ENCODE measurements at regions not wholly inside any gene's neighbourhood (a gene's known extent, or its start where the extent isn't known, plus 50 kb on each side); places are given as distances from the start of the nearest gene placed in this dataset.

GRCh38 chr6:164013480-164014208 is 599.1 kb downstream of the QKI start:
- no peak overlapping the region for H2BK12ac ChIP-seq (ENCODE audit: low read length in 2 of 2)
- no peak overlapping the region for H2AK5ac ChIP-seq (ENCODE audit: low read length, severe bottlenecking)
- H3K36me3 ChIP-seq (ENCODE audit: control insufficient read depth in 1 of 2, insufficient read depth in 2 of 2, low read depth in 1 of 2, low read length in 2 of 2) = no peaks in the 10 kb centered on the region
- no peak overlapping the region for H4K8ac ChIP-seq (ENCODE audit: low read length)
- H3K4me1 ChIP-seq (ENCODE audit: control insufficient read depth, insufficient read depth, low read depth, low read length) = no peaks in the 10 kb centered on the region
- H3K27ac ChIP-seq (ENCODE audit: low read length, poor library complexity, severe bottlenecking) = no peak overlapping the region
- no peak overlapping the region for H2BK5ac ChIP-seq (ENCODE audit: low read depth, low read length, poor library complexity, severe bottlenecking)
- H3K9me3 ChIP-seq (ENCODE audit: control insufficient read depth, low read length) = no peaks in the 10 kb centered on the region
- no peak overlapping the region for H2AFZ ChIP-seq (ENCODE audit: low read depth, low read length)
- no peak overlapping the region for H2BK15ac ChIP-seq (ENCODE audit: low read depth, poor library complexity, severe bottlenecking)
- no peak overlapping the region for H3K18ac ChIP-seq (ENCODE audit: low read depth in 1 of 2, low read length in 2 of 2)
- WGBS = 86% methylated on average over 5 of the region's 5 CpGs
- no peak for DNase-seq
- no peak overlapping the region for H3K14ac ChIP-seq (ENCODE audit: low read length in 2 of 2)
- H3K27me3 ChIP-seq (ENCODE audit: control insufficient read depth in 1 of 2, insufficient read depth in 1 of 2, low read length in 2 of 2) = no peaks in the 10 kb centered on the region
- H3K23ac ChIP-seq (ENCODE audit: low read length in 2 of 2) = no peak overlapping the region
- H4K91ac ChIP-seq (ENCODE audit: low read length) = no peak overlapping the region
- no peak overlapping the region for H3K4me2 ChIP-seq (ENCODE audit: low read length, poor library complexity, severe bottlenecking)
- H3K79me1 ChIP-seq (replicated peaks; ENCODE audit: low read length, poor library complexity, severe bottlenecking) = no peaks in the 10 kb centered on the region
- H3K4ac ChIP-seq (ENCODE audit: low read depth in 1 of 2, low read length in 2 of 2) = no peak overlapping the region
- no peak overlapping the region for H3K4me3 ChIP-seq (ENCODE audit: insufficient read depth in 1 of 2, low read depth in 1 of 2, low read length in 2 of 2)
- H2BK120ac ChIP-seq (ENCODE audit: low read depth, low read length) = no peak overlapping the region
- H3K9ac ChIP-seq (ENCODE audit: low read length) = no peak overlapping the region

DNA sequence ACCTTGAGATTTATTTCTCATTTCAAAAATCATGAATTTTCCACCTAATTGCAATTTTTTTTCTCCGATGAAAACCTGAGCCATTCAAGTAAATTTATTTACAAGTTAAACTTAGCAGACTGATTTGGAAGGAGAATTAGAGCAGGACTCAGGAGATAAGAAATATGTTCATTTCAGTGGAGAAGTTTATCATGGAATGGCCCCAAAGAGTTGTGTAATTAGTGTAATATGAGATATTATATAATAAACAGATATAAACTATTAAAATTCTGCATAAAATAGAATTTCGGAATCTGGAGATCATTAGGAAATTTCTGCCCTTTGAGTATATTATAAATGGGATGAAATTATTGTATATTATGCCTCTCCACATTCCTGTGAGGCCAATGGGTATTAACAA is 596.8 kb downstream of the QKI start:
- H2BK120ac ChIP-seq (ENCODE audit: low read depth, low read length) = no peak overlapping the region
- no peak overlapping the region for H3K4me2 ChIP-seq (ENCODE audit: low read length, poor library complexity, severe bottlenecking)
- H2AFZ ChIP-seq (ENCODE audit: low read depth, low read length) = no peak overlapping the region
- H3K14ac ChIP-seq (ENCODE audit: low read length in 2 of 2) = no peak overlapping the region
- H3K27me3 ChIP-seq (ENCODE audit: control insufficient read depth in 1 of 2, insufficient read depth in 1 of 2, low read length in 2 of 2) = peaks cover 0 to 6% of the 10 kb centered on the region in 2 experiments
- H4K91ac ChIP-seq (ENCODE audit: low read length) = no peak overlapping the region
- WGBS = no CpG with 5 or more reads among the region's 2 CpGs
- no peak overlapping the region for H2BK5ac ChIP-seq (ENCODE audit: low read depth, low read length, poor library complexity, severe bottlenecking)
- H2BK12ac ChIP-seq (ENCODE audit: low read length in 2 of 2) = no peak overlapping the region
- H3K18ac ChIP-seq (ENCODE audit: low read depth in 1 of 2, low read length in 2 of 2) = no peak overlapping the region
- H3K4me3 ChIP-seq (ENCODE audit: insufficient read depth in 1 of 2, low read depth in 1 of 2, low read length in 2 of 2) = no peak overlapping the region
- no peak for DNase-seq
- no peak overlapping the region for H4K8ac ChIP-seq (ENCODE audit: low read length)
- H3K36me3 ChIP-seq (ENCODE audit: control insufficient read depth in 1 of 2, insufficient read depth in 2 of 2, low read depth in 1 of 2, low read length in 2 of 2) = no peaks in the 10 kb centered on the region
- H3K9ac ChIP-seq (ENCODE audit: low read length) = no peak overlapping the region
- H3K79me1 ChIP-seq (replicated peaks; ENCODE audit: low read length, poor library complexity, severe bottlenecking) = no peaks in the 10 kb centered on the region
- H3K23ac ChIP-seq (ENCODE audit: low read length in 2 of 2) = no peak overlapping the region
- H2AK5ac ChIP-seq (ENCODE audit: low read length, severe bottlenecking) = no peak overlapping the region
- no peak overlapping the region for H3K27ac ChIP-seq (ENCODE audit: low read length, poor library complexity, severe bottlenecking)
- H3K4me1 ChIP-seq (ENCODE audit: control insufficient read depth, insufficient read depth, low read depth, low read length) = peaks cover 2% of the 10 kb centered on the region
- H3K4ac ChIP-seq (ENCODE audit: low read depth in 1 of 2, low read length in 2 of 2) = no peak overlapping the region
- no peaks in the 10 kb centered on the region for H3K9me3 ChIP-seq (ENCODE audit: control insufficient read depth, low read length)
- H2BK15ac ChIP-seq (ENCODE audit: low read depth, poor library complexity, severe bottlenecking) = no peak overlapping the region

GRCh38 chr6:164010441-164011103 is 596.1 kb downstream of the QKI start:
- Histone ChIP-seq H2BK5ac (ENCODE audit: low read depth, low read length, poor library complexity, severe bottlenecking) (no peak overlapping the region), H3K23ac (ENCODE audit: low read length in 2 of 2) (no peak overlapping the region), H2BK120ac (ENCODE audit: low read depth, low read length) (no peak overlapping the region), H3K9me3 (ENCODE audit: control insufficient read depth, low read length) (no peaks in the 10 kb centered on the region), H3K27me3 (ENCODE audit: control insufficient read depth in 1 of 2, insufficient read depth in 1 of 2, low read length in 2 of 2) (peaks cover 0 to 6% of the 10 kb centered on the region in 2 experiments), H2BK15ac (ENCODE audit: low read depth, poor library complexity, severe bottlenecking) (no peak overlapping the region), H2AFZ (ENCODE audit: low read depth, low read length) (no peak overlapping the region), H2BK12ac (ENCODE audit: low read length in 2 of 2) (no peak overlapping the region), H3K4ac (ENCODE audit: low read depth in 1 of 2, low read length in 2 of 2) (no peak overlapping the region), H3K4me3 (ENCODE audit: insufficient read depth in 1 of 2, low read depth in 1 of 2, low read length in 2 of 2) (no peak overlapping the region), H3K79me1 (replicated peaks; ENCODE audit: low read length, poor library complexity, severe bottlenecking) (no peaks in the 10 kb centered on the region), H4K8ac (ENCODE audit: low read length) (no peak overlapping the region), H2AK5ac (ENCODE audit: low read length, severe bottlenecking) (no peak overlapping the region), H3K9ac (ENCODE audit: low read length) (no peak overlapping the region), H4K91ac (ENCODE audit: low read length) (no peak overlapping the region), H3K27ac (ENCODE audit: low read length, poor library complexity, severe bottlenecking) (no peak overlapping the region), H3K4me1 (ENCODE audit: control insufficient read depth, insufficient read depth, low read depth, low read length) (peaks cover 2% of the 10 kb centered on the region), H3K36me3 (ENCODE audit: control insufficient read depth in 1 of 2, insufficient read depth in 2 of 2, low read depth in 1 of 2, low read length in 2 of 2) (no peaks in the 10 kb centered on the region), H3K4me2 (ENCODE audit: low read length, poor library complexity, severe bottlenecking) (no peak overlapping the region), H3K14ac (ENCODE audit: low read length in 2 of 2) (no peak overlapping the region), H3K18ac (ENCODE audit: low read depth in 1 of 2, low read length in 2 of 2) (no peak overlapping the region)
- WGBS = 83% methylated on average over 5 of the region's 6 CpGs
- no peak for DNase-seq

- Histone ChIP-seq H2BK15ac (ENCODE audit: low read depth, poor library complexity, severe bottlenecking) (no peak overlapping the region), H3K14ac (ENCODE audit: low read length in 2 of 2) (no peak overlapping the region), H2AK5ac (ENCODE audit: low read length, severe bottlenecking) (no peak overlapping the region), H2BK12ac (ENCODE audit: low read length in 2 of 2) (no peak overlapping the region), H2BK5ac (ENCODE audit: low read depth, low read length, poor library complexity, severe bottlenecking) (no peak overlapping the region), H2BK120ac (ENCODE audit: low read depth, low read length) (no peak overlapping the region), H3K4ac (ENCODE audit: low read depth in 1 of 2, low read length in 2 of 2) (no peak overlapping the region), H3K36me3 (ENCODE audit: control insufficient read depth in 1 of 2, insufficient read depth in 2 of 2, low read depth in 1 of 2, low read length in 2 of 2) (no peaks in the 10 kb centered on the region), H3K79me1 (replicated peaks; ENCODE audit: low read length, poor library complexity, severe bottlenecking) (no peaks in the 10 kb centered on the region), H3K4me1 (ENCODE audit: control insufficient read depth, insufficient read depth, low read depth, low read length) (peaks cover 4% of the 10 kb centered on the region), H2AFZ (ENCODE audit: low read depth, low read length) (no peak overlapping the region), H4K91ac (ENCODE audit: low read length) (no peak overlapping the region), H3K9ac (ENCODE audit: low read length) (no peak overlapping the region), H3K9me3 (ENCODE audit: control insufficient read depth, low read length) (no peaks in the 10 kb centered on the region), H3K4me2 (ENCODE audit: low read length, poor library complexity, severe bottlenecking) (no peak overlapping the region), H3K4me3 (ENCODE audit: insufficient read depth in 1 of 2, low read depth in 1 of 2, low read length in 2 of 2) (no peak overlapping the region), H3K27ac (ENCODE audit: low read length, poor library complexity, severe bottlenecking) (no peak overlapping the region), H3K18ac (ENCODE audit: low read depth in 1 of 2, low read length in 2 of 2) (no peak overlapping the region), H4K8ac (ENCODE audit: low read length) (no peak overlapping the region), H3K23ac (ENCODE audit: low read length in 2 of 2) (no peak overlapping the region), H3K27me3 (ENCODE audit: control insufficient read depth in 1 of 2, insufficient read depth in 1 of 2, low read length in 2 of 2) (peaks cover 0 to 6% of the 10 kb centered on the region in 2 experiments)
- WGBS = 81% methylated on average over 3 of the region's 4 CpGs
- DNase-seq = no peak
These were observed 594.4 kb downstream of the QKI start for GRCh38 chr6:164008902-164009301.
